BE2C (cell line): ENCODE measurements at regions not wholly inside any gene's neighbourhood (a gene's known extent, or its start where the extent isn't known, plus 50 kb on each side); places are given as distances from the start of the nearest gene placed in this dataset.

Source experiments
- DNase-seq: peaks from one replicate; pipeline ENCODE4 v3.0.0-alpha.2; 2020
- H3K27me3 ChIP-seq: fragments of 250-450 bp; sonication (Bioruptor Pico); 2 replicates; pipeline ENCODE4 v1.5.1; 2020; ENCODE audit warnings: mild to moderate bottlenecking
- H3K36me3 ChIP-seq: fragments of 250-450 bp; sonication (Bioruptor Pico); 2 replicates; pipeline ENCODE4 v1.5.1; 2020; ENCODE audit warnings: mild to moderate bottlenecking
- H3K4me1 ChIP-seq: fragments of 250-450 bp; sonication (Bioruptor Pico); 2 replicates; pipeline ENCODE4 v1.5.1; 2020
- H3K4me3 ChIP-seq: 2 replicates; pipeline ENCODE4 v1.5.1; 2011; ENCODE audit warnings: low read depth, low read length
- H3K9me3 ChIP-seq: fragments of 250-450 bp; sonication (Bioruptor Pico); 2 replicates; pipeline ENCODE4 v1.5.1; 2020
- CTCF ChIP-seq: IDR thresholded peaks from 2 replicates; pipeline ENCODE4 v1.5.1; 2012; ENCODE audit warnings: mild to moderate bottlenecking, low read depth, low read length

GRCh38 chr2:8511868-8512612 lies 169.8 kb upstream of the ID2 start:
- H3K4me1 ChIP-seq = no peaks in the 10 kb centered on the region
- no peaks in the 10 kb centered on the region for H3K36me3 ChIP-seq
- DNase-seq = no peak
- no peak overlapping the region for H3K4me3 ChIP-seq
- no peaks in the 10 kb centered on the region for H3K27me3 ChIP-seq
- no peaks in the 10 kb centered on the region for H3K9me3 ChIP-seq
- TF ChIP-seq CTCF = no peak

- no peak for TF ChIP-seq CTCF
- no peaks in the 10 kb centered on the region for H3K27me3 ChIP-seq
Measured at GRCh38 chr2:8513601-8514273, 168.1 kb upstream of the ID2 start.

GRCh38 chr2:8514274-8514662 lies 167.6 kb upstream of the ID2 start:
- H3K4me3 ChIP-seq = no peak overlapping the region
- H3K36me3 ChIP-seq = no peaks in the 10 kb centered on the region
- no peak for TF ChIP-seq CTCF
- H3K4me1 ChIP-seq = no peaks in the 10 kb centered on the region
- H3K27me3 ChIP-seq = no peaks in the 10 kb centered on the region
- DNase-seq = no peak
- no peaks in the 10 kb centered on the region for H3K9me3 ChIP-seq

More at GRCh38 chr2:8513601-8514273, 168.1 kb upstream of the ID2 start:
- Histone ChIP-seq H3K36me3 (no peaks in the 10 kb centered on the region), H3K4me1 (no peaks in the 10 kb centered on the region), H3K9me3 (no peaks in the 10 kb centered on the region), H3K4me3 (no peak overlapping the region)
- DNase-seq = no peak

GRCh38 chr2:8514796-8515758 lies 166.8 kb upstream of the ID2 start:
- DNase-seq = no peak
- Histone ChIP-seq H3K36me3 (no peaks in the 10 kb centered on the region), H3K4me3 (no peak overlapping the region), H3K9me3 (no peaks in the 10 kb centered on the region), H3K27me3 (no peaks in the 10 kb centered on the region), H3K4me1 (no peaks in the 10 kb centered on the region)
- TF ChIP-seq CTCF = no peak

- TF ChIP-seq CTCF = no peak
- Histone ChIP-seq H3K4me3 (no peak overlapping the region), H3K4me1 (no peaks in the 10 kb centered on the region), H3K9me3 (no peaks in the 10 kb centered on the region), H3K36me3 (no peaks in the 10 kb centered on the region), H3K27me3 (no peaks in the 10 kb centered on the region)
- DNase-seq = no peak
Measured at GRCh38 chr2:8515864-8516533, 165.9 kb upstream of the ID2 start.
